Thyroid gland (tissue), 4 donors: ENCODE measurements at regions not wholly inside any gene's neighbourhood (a gene's known extent, or its start where the extent isn't known, plus 50 kb on each side); places are given as distances from the start of the nearest gene placed in this dataset.

ENCODE experiments used
- POLR2A ChIP-seq, 2 donors: fragments of 450-650 bp; IDR thresholded peaks; one replicate each; pipeline ENCODE4 v1.6.1; 2017; ENCODE audit warnings: antibody characterized with exemption in 2 of 2, mild to moderate bottlenecking in 2 of 2, moderate library complexity in 1 of 2
- TF ChIP-seq, protein P1 (sequence below), 6 experiments: fragments of 200-600 bp in 3 of 6; fragments of 450-650 bp in 3 of 6; sonication (generic) in 3 of 6; IDR thresholded peaks; one replicate each; pipeline ENCODE4 v1.5.1; 2016 to 2019; ENCODE audit warnings: antibody characterized with exemption in 6 of 6, mild to moderate bottlenecking in 2 of 6, inconsistent platforms in 1 of 6, moderate library complexity in 1 of 6

DNA sequence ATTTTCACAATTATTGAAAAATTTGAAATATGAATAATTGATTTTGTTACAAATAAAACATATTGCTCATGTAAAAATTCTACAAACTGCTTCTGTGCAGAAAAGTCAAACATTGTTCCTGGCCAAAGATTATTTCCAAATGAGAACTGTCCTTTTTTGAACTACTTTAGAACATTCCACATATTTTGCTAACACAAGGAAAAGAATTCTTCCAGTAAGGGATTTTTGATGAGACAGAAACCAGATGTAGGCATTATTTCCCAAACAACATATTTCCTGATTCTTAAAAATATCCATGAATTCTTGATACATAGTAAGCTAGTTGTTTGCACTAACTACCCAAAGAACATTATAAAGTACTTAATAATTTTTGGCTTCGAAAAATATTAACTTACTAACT lies 715.2 kb downstream of the CCDC85A start:
- TF ChIP-seq, protein P1, sequence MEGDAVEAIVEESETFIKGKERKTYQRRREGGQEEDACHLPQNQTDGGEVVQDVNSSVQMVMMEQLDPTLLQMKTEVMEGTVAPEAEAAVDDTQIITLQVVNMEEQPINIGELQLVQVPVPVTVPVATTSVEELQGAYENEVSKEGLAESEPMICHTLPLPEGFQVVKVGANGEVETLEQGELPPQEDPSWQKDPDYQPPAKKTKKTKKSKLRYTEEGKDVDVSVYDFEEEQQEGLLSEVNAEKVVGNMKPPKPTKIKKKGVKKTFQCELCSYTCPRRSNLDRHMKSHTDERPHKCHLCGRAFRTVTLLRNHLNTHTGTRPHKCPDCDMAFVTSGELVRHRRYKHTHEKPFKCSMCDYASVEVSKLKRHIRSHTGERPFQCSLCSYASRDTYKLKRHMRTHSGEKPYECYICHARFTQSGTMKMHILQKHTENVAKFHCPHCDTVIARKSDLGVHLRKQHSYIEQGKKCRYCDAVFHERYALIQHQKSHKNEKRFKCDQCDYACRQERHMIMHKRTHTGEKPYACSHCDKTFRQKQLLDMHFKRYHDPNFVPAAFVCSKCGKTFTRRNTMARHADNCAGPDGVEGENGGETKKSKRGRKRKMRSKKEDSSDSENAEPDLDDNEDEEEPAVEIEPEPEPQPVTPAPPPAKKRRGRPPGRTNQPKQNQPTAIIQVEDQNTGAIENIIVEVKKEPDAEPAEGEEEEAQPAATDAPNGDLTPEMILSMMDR (IDR thresholded peaks at IDR 0.05), result no peak
- TF ChIP-seq POLR2A (IDR thresholded peaks at IDR 0.05), result no peak
